ENCODE measurements at regions not wholly inside any gene's neighbourhood (a gene's known extent, or its start where the extent isn't known, plus 50 kb on each side); places are given as distances from the start of the nearest gene placed in this dataset.

DNA sequence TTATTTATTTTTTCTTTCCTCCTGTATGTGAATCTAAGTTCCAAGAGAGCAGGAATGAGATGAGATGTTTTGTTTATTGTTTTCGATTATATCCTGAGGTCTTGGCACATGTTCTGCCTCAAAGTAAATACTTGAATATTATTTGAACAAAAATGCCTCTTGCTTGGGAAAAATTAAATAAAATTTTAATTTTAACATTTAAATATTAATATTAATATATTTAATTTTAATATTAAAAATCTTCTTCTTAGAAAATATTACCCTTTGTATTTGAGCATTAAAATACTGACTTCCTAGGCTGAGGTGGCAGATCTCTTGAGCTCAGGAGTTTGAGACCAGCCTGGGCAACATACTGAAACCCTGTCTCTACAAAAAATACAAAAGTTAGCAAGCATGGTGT lies 123.4 kb upstream of the SEMA3D start (continued):
- TF ChIP-seq, protein P1, sequence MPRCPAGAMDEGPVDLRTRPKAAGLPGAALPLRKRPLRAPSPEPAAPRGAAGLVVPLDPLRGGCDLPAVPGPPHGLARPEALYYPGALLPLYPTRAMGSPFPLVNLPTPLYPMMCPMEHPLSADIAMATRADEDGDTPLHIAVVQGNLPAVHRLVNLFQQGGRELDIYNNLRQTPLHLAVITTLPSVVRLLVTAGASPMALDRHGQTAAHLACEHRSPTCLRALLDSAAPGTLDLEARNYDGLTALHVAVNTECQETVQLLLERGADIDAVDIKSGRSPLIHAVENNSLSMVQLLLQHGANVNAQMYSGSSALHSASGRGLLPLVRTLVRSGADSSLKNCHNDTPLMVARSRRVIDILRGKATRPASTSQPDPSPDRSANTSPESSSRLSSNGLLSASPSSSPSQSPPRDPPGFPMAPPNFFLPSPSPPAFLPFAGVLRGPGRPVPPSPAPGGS (IDR thresholded peaks at IDR 0.05): no peak

DNA sequence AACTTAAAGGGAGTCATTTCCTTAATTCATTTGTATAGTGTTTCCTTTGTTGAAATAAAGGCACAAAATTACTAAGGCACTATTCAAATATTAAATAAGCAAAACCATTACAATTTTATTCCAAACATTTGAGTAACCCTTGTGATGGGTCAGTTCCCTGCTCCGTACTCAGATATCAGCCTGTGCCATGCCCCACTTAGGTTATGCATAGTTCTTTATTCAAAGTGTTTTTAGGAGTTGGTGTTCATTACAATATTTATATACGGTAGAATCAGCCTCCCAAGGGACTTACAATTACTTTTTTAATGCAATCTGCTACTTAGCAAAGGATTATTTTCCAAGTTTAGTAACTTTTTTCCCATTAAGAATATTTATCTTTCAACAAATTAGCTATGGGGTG lies 119.3 kb upstream of the SEMA3D start:
- Histone ChIP-seq H3K4me1 (no peaks in the 10 kb centered on the region), H3K4me2 (no peak overlapping the region), H3K9me3 (no peaks in the 10 kb centered on the region), H3K4me3 (no peak overlapping the region), H3K27ac (no peak overlapping the region)
- no peak for ATAC-seq
- ChIA-PET POLR2A (no interaction called here), CTCF (no interaction called here)
- 47% methylated on average over 2 of the region's 2 CpGs for WGBS (ENCODE audit: missing lambda C conversion rate)
- no peak for DNase-seq (ENCODE audit: low read depth in 1 of 2, low spot score in 1 of 2)
- no peak for FAIRE-seq
- TF ChIP-seq ZFP36 (IDR thresholded peaks at IDR 0.05; ENCODE audit: borderline replicate concordance, partially characterized antibody): no peak
- no peak for TF ChIP-seq RCOR1 (IDR thresholded peaks at IDR 0.05; ENCODE audit: low read depth, low read length)
- no peak for TF ChIP-seq MAX (IDR thresholded peaks at IDR 0.05)
- TF ChIP-seq EHMT2 (IDR thresholded peaks at IDR 0.05; ENCODE audit: low read depth): no peak
- TF ChIP-seq SREBF2 (IDR thresholded peaks at IDR 0.05): no peak
- no peak for TF ChIP-seq FOSL2 (IDR thresholded peaks at IDR 0.05)
- no peak for TF ChIP-seq FOSL2 (CRISPR knock-in tag; IDR thresholded peaks at IDR 0.05)
- no peak for TF ChIP-seq POLR2AphosphoS2 (conservative IDR thresholded peaks at IDR 0.05; ENCODE audit: low read length)
- no peak for TF ChIP-seq RAD21 (conservative IDR thresholded peaks at IDR 0.05 in 1 of 2, IDR thresholded peaks at IDR 0.05 in 1 of 2)
- TF ChIP-seq JUNB (IDR thresholded peaks at IDR 0.05): no peak
- no peak for TF ChIP-seq ZSCAN20 (CRISPR knock-in tag; IDR thresholded peaks at IDR 0.05)
- TF ChIP-seq USF2 (IDR thresholded peaks at IDR 0.05): no peak
- no peak for TF ChIP-seq ELK1 (IDR thresholded peaks at IDR 0.05; ENCODE audit: low read depth, low read length)
- TF ChIP-seq HOXB13 (CRISPR knock-in tag; IDR thresholded peaks at IDR 0.05; ENCODE audit: low read depth): no peak
- no peak for TF ChIP-seq CBX2 (IDR thresholded peaks at IDR 0.05; ENCODE audit: borderline replicate concordance, low read depth)
- TF ChIP-seq ZC3H11A (IDR thresholded peaks at IDR 0.05): no peak
- no peak for TF ChIP-seq FOSB (CRISPR knock-in tag; IDR thresholded peaks at IDR 0.05)
- TF ChIP-seq HOXB5 (CRISPR knock-in tag; IDR thresholded peaks at IDR 0.05): no peak
- TF ChIP-seq, protein P2, sequence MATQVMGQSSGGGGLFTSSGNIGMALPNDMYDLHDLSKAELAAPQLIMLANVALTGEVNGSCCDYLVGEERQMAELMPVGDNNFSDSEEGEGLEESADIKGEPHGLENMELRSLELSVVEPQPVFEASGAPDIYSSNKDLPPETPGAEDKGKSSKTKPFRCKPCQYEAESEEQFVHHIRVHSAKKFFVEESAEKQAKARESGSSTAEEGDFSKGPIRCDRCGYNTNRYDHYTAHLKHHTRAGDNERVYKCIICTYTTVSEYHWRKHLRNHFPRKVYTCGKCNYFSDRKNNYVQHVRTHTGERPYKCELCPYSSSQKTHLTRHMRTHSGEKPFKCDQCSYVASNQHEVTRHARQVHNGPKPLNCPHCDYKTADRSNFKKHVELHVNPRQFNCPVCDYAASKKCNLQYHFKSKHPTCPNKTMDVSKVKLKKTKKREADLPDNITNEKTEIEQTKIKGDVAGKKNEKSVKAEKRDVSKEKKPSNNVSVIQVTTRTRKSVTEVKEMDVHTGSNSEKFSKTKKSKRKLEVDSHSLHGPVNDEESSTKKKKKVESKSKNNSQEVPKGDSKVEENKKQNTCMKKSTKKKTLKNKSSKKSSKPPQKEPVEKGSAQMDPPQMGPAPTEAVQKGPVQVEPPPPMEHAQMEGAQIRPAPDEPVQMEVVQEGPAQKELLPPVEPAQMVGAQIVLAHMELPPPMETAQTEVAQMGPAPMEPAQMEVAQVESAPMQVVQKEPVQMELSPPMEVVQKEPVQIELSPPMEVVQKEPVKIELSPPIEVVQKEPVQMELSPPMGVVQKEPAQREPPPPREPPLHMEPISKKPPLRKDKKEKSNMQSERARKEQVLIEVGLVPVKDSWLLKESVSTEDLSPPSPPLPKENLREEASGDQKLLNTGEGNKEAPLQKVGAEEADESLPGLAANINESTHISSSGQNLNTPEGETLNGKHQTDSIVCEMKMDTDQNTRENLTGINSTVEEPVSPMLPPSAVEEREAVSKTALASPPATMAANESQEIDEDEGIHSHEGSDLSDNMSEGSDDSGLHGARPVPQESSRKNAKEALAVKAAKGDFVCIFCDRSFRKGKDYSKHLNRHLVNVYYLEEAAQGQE (IDR thresholded peaks at IDR 0.05): no peak
- no peak for TF ChIP-seq HDAC2 (IDR thresholded peaks at IDR 0.05)
- TF ChIP-seq EHF (CRISPR knock-in tag; IDR thresholded peaks at IDR 0.05): no peak

Data from A549 (cell line).